GM18867 (cell line): ENCODE measurements at regions not wholly inside any gene's neighbourhood (a gene's known extent, or its start where the extent isn't known, plus 50 kb on each side); places are given as distances from the start of the nearest gene placed in this dataset.

ENCODE experiments used
- ATAC-seq: cut with Tn5 transposase; IDR thresholded peaks from one replicate; pipeline ENCODE4 v1.9.1; 2021; ENCODE audit warnings: mild to moderate bottlenecking, moderate library complexity; ENCODE audit not compliant: unreplicated experiment

- ATAC-seq = no peak
Measured at GRCh38 chr13:73721571-73721970, 412.6 kb downstream of the KLF12 start.

GRCh38 chr13:73720216-73720840 is 413.9 kb downstream of the KLF12 start:
- ATAC-seq = no peak

- no peak for ATAC-seq
Measured at GRCh38 chr13:73718246-73718645, 416.0 kb downstream of the KLF12 start.

- ATAC-seq = no peak
Measured at GRCh38 chr13:73717632-73718031, 416.6 kb downstream of the KLF12 start.

GRCh38 chr13:73715911-73716510 is 418.2 kb downstream of the KLF12 start:
- peak; percentile 42 for ATAC-seq

GRCh38 chr13:73715114-73715910 is 418.9 kb downstream of the KLF12 start:
- ATAC-seq = peak; percentile 82

GRCh38 chr13:73714522-73714921 is 419.7 kb downstream of the KLF12 start:
- no peak for ATAC-seq

GRCh38 chr13:73708393-73708985 is 425.7 kb downstream of the KLF12 start:
- ATAC-seq = peak; percentile 96

GRCh38 chr13:73704587-73704986 is 429.6 kb downstream of the KLF12 start:
- no peak for ATAC-seq

- no peak for ATAC-seq
Measured at GRCh38 chr13:73703606-73704005, 430.6 kb downstream of the KLF12 start.

- ATAC-seq = peak; percentile 67
Measured at GRCh38 chr13:73702419-73703071, 431.7 kb downstream of the KLF12 start.

- no peak for ATAC-seq
Measured at GRCh38 chr13:73701160-73701559, 433.0 kb downstream of the KLF12 start.

- ATAC-seq = no peak
Measured at GRCh38 chr13:73698859-73699258, 435.3 kb downstream of the KLF12 start.

- ATAC-seq = no peak
Measured at GRCh38 chr13:73697166-73697565, 437.0 kb downstream of the KLF12 start.

- no peak for ATAC-seq
Measured at GRCh38 chr13:73696713-73697112, 437.5 kb downstream of the KLF12 start.

- no peak for ATAC-seq
Measured at GRCh38 chr13:73696271-73696670, 437.9 kb downstream of the KLF12 start.

GRCh38 chr13:73695325-73695724 is 438.9 kb downstream of the KLF12 start:
- no peak for ATAC-seq

GRCh38 chr13:73693215-73693614 is 441.0 kb downstream of the KLF12 start:
- no peak for ATAC-seq

GRCh38 chr13:73691891-73692290 is 442.3 kb downstream of the KLF12 start:
- ATAC-seq = no peak

GRCh38 chr13:73687929-73688328 is 446.3 kb downstream of the KLF12 start:
- ATAC-seq = no peak

GRCh38 chr13:73687087-73687486 is 447.1 kb downstream of the KLF12 start:
- no peak for ATAC-seq
